G401.6 (cell line): ENCODE measurements at regions not wholly inside any gene's neighbourhood (a gene's known extent, or its start where the extent isn't known, plus 50 kb on each side); places are given as distances from the start of the nearest gene placed in this dataset.

ENCODE experiments used
- FAIRE-seq: peaks from 2 replicates; lab custom pipeline; 2012; peaks lifted over from hg19 to GRCh38; lab: Jason Lieb, UNC

DNA sequence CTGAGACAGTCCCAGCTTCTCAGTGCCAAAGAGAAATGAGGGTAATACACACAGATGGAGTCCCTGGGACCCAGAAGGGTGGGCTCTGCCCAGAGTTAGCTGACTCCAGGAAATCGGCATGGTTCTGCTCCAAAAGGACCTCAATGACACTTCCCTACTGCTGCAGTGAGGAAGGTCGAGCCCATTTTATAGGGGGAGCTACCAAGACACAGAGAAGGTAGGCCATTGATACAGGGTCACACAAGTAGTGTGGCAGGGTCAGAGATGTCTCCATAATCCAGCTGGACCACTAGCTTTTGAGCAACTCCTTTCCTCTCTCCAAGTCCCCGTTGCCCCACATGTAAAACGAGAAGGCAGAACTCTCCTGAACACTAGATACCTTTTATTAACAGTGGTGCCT is 276.9 kb downstream of the MYCN start:
- no peak for FAIRE-seq

GRCh38 chr2:16216558-16216945 is 276.2 kb downstream of the MYCN start:
- no peak for FAIRE-seq

GRCh38 chr2:16215902-16216557 is 275.7 kb downstream of the MYCN start:
- FAIRE-seq: no peak

- no peak for FAIRE-seq
Measured at GRCh38 chr2:16214861-16215260, 274.5 kb downstream of the MYCN start.

GRCh38 chr2:16214391-16214790 is 274.0 kb downstream of the MYCN start:
- FAIRE-seq: no peak

DNA sequence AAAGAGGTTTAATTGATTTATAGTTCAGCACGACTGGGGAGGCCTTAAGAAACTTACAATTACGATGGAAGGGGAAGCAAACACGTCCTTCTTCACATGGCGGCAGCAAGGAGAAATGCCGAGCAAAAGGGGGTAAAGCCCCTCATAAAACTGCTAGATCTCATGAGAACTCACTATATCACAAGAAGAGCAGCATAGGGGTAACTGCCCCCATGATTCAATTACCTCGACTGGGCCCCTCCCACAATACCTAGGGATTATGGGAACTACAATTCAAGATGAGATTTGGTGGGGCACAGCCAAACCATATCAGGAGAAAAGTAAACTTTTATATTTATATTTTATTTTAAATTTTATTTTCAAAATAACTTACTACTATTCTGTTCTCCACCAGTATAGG is 272.0 kb downstream of the MYCN start:
- no peak for FAIRE-seq

GRCh38 chr2:16211341-16211740 is 271.0 kb downstream of the MYCN start:
- no peak for FAIRE-seq

DNA sequence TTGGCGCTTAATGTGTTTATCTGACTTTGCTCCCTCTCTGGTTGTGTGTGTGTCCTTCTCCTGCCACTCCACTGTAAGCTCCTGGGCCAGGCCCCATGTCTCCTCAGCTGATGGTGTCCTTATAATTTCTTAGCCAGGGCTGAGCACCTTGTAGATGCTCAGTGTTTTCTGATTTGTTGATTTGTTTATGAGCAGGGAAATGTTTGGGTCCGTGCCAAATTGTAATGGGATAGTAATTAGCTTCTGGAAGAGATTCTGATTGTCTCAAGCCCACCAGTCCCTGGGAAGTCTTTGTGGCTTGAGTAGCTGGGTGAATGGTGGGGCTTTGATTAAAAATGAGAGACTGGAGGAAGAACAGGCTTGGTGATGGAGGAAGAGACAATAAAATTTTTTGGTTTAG is 270.5 kb downstream of the MYCN start:
- no peak for FAIRE-seq

- FAIRE-seq: no peak
Measured at GRCh38 chr2:16209799-16210198, 269.4 kb downstream of the MYCN start.

DNA sequence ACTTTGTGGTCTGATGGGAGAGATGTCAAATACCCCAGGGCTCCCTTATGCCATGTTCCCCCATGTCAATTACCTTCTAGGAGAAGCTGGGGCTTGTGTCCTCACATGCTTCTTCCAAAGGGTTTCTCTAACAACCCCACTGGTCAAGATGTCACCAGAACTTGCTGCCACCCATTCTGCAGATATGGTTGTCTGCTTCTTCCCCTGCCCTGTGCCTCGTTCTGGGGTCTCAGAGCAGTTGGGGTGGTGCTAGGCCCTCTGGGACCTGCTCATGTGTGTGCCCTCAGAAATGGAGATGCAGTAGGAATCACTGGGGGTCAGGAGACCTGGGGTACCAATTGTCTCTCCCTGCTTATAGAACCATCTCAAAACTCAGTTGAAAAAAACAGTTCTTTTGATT is 268.6 kb downstream of the MYCN start:
- FAIRE-seq: no peak

GRCh38 chr2:16208241-16208797 is 268.0 kb downstream of the MYCN start:
- no peak for FAIRE-seq

GRCh38 chr2:16207611-16208010 is 267.3 kb downstream of the MYCN start:
- no peak for FAIRE-seq

DNA sequence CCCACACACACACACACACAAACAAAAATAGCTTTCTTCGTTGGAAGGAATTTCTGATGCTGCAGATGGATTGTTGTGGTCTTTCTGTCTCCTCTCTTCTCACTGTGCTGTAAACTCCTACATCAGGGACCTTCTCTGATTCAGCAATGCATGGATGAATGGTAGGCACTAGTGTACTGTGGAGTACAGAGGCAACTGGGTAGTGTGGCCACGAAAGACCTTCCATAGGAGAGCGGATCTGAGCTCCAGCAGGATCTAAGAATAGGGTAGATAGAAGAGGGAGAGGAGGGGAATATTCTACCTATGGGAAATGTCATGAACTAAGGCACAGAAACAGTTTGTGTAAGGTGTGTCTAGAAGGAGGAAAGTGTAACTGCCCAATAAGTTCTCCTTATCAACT is 266.8 kb downstream of the MYCN start:
- FAIRE-seq: no peak

- FAIRE-seq: no peak
Measured at GRCh38 chr2:16206191-16206944, 266.0 kb downstream of the MYCN start.

DNA sequence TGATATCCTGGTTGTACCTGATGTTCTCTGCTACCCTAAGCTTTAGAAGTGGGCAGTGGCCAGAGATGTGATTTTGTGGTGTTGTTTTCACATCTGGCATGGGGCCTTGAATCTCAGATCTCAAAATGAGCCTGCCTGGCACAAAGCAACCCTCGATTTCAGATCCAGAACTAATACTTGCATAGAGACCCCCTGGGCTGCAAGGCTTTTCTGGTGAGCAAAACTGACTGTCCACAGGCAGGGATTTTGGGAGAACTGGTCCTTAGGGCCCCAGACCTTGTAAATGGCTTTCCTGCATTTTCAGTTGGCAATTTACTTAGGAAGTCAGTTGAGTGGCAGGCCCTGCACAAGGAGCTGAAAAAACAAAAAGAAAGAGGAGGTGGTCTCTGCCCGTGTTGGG is 265.3 kb downstream of the MYCN start:
- FAIRE-seq: no peak

DNA sequence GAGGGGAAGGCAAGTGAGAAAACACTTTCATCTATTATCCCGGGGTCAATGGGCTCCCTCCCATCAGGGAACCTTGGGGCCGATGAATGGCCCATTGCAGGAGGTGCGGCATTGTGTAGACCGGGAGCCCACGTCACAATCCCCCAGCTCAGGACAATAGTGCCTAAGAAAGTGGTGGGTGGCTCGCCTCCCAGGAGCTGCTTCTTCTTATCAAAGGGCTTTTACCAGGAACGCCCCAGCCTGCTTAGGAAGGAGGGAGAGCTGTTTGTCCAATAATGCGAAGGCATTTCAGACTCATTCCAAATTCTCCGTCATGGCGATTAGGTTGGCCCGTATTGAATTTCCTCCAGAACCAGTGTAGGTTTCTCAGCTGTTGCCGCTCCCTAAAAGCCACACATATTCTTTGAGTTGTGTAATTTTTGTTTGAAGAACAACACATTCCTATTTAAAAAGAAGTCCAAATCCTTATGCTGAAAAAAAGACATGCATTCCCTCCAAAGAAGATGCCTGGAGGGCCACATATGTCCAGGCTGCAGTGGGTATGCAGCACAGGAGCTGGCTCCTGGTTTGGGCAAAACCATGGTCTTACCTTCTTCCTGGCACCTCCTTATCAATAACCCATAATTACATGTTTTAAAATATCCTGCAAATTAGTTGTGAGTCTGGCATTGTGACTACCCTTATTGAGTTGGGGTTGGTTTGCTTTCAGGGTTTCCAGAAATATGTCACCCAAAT is 264.7 kb downstream of the MYCN start:
- no peak for FAIRE-seq

GRCh38 chr2:16204251-16204650 is 263.9 kb downstream of the MYCN start:
- FAIRE-seq: no peak

- FAIRE-seq: no peak
Measured at GRCh38 chr2:16203691-16204090, 263.3 kb downstream of the MYCN start.

GRCh38 chr2:16203069-16203468 is 262.7 kb downstream of the MYCN start:
- FAIRE-seq: no peak

DNA sequence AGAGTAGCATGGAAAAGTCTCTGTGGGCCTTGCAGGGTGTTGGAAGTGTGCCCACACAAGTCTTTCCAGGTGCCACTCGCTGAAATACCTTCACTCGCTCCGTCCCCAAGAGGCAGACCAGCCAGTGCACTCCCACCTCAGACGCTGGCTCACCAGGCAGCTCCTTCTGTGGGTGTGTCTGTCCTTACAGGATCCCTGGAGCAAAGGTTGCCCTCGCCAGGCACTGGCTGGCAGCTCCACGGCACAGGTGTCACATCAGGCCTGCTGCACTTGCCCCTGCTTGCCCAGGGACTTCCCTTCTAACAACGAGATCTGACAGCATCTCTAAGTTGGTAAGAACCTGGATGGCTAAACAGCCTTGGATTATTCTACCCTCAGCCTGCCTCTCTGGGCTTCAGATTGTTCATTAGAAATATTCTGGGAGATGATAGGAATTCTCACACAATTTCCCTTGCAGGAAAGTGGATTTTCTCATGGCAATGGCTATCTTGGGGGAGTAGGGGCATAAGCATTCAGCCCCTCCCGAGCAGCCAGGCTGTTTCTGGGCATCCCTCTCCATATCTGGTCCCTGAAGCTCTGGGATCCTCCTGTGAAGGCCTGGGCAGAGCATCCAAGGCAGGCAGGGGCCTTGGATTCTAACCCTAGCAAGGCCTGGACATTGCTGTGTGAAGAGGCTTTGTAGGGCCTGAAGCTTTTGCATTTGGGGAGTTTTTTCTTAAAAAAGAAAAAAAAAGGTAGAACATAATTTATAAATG is 262.1 kb downstream of the MYCN start:
- FAIRE-seq: no peak

DNA sequence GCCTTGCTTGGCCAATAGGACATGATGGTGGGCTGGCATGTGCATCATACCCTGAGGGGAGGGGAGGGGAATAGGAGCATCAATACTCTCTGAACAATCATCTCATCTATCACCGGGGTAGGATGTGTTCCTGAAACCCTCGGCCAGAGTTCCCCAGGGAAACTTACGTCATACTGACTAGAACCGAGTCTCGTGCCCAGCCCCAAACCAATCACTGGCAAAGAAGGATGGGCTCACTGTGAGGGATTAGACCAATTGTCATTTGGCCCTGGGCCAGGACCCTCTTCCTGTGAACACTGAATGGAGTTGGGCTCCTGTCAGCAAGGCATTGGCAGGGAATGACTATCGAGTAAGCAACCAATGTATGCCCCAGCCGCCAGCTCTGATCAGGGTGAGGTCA is 261.5 kb downstream of the MYCN start:
- FAIRE-seq: no peak

DNA sequence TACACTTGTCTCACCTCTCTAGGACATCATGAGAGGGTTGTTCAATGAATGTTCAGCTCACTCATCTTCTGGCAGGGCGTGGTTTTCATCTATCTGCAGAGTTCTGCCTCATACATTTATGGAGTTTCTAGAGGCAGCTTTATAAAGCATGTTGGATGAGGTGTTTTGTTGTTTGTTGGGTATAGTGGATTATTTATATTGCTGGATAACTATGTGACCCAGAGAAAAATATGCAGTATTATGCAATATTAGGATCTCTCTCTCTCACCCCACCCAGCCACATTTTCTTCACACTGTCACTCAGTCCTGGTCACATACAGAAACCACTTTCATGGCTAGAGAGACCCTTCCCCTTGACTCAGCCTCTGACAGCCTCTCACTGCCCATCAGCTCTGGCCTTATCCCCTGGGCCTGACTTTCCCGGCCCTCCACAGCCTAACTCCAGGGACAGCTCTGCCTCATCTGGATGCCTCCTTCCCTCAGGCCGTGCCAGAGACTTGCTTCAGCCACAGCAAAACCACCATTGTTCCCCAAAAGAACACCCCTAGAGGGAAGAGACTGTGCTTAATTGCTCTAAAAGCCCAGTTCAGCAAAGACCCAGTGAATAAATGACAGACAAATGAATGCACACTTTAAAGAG is 260.3 kb downstream of the MYCN start:
- FAIRE-seq: no peak
